Left lung (tissue), 4 donors: ENCODE measurements at regions not wholly inside any gene's neighbourhood (a gene's known extent, or its start where the extent isn't known, plus 50 kb on each side); places are given as distances from the start of the nearest gene placed in this dataset.
A peak's percentile ranks its signal among the peaks of the same experiment; 100 is the strongest.

Experiments used
- ATAC-seq: fragments of 200-7000 bp; cut with Tn5 transposase; one replicate; pipeline ENCODE4 v1.9.1; 2020; ENCODE audit warnings: moderate library complexity
- DNase-seq, 4 donors: peaks; one replicate each; pipeline ENCODE4 v3.0.0-alpha.2; 2013 to 2020
- H3K27ac ChIP-seq, 2 donors: fragments of 200-600 bp; sonication (generic) in 1 of 2; one replicate each; pipeline versions ENCODE4 v1.5.0 to v1.8.0; 2020 to 2021
- H3K27me3 ChIP-seq, 2 donors: fragments of 200-600 bp; sonication (generic) in 1 of 2; one replicate each; pipeline versions ENCODE4 v1.5.0 to v1.8.0; 2020 to 2021
- H3K36me3 ChIP-seq, 2 donors: fragments of 200-600 bp; sonication (generic) in 1 of 2; one replicate each; pipeline versions ENCODE4 v1.5.0 to v1.8.0; 2020 to 2021
- H3K4me1 ChIP-seq, 2 donors: fragments of 200-600 bp; one replicate each; pipeline ENCODE4 v1.8.0; 2021
- H3K4me3 ChIP-seq, 2 donors: fragments of 200-600 bp; sonication (generic) in 1 of 2; one replicate each; pipeline versions ENCODE4 v1.5.0 to v1.8.0; 2020 to 2021; ENCODE audit warnings: mild to moderate bottlenecking in 1 of 2
- H3K9me3 ChIP-seq, 2 donors: fragments of 200-600 bp; sonication (generic) in 1 of 2; one replicate each; pipeline versions ENCODE4 v1.5.0 to v1.8.0; 2020 to 2021
- CTCF ChIP-seq, 2 donors: fragments of 200-600 bp; sonication (generic) in 1 of 2; IDR thresholded peaks; one replicate each; pipeline versions ENCODE4 v1.5.0 to v1.8.0; 2021; ENCODE audit warnings: antibody characterized with exemption in 2 of 2
- intact Hi-C, 2 donors: fragments of 100-400 bp; cut with DNase I; formaldehyde crosslinking; loops; one replicate each; pipeline versions ENCODE4 v1.11.2 to v1.14.2; 2022
- donor health status: DM: no; HTN: yes; CAD: no.
- donor health status: DM: no; HTN: no; CAD: no.

GRCh38 chr3:24578951-24579421 is 84.3 kb upstream of the THRB start:
- no peak for TF ChIP-seq CTCF (IDR thresholded peaks at IDR 0.05)
- ATAC-seq, result no peak
- no peak for DNase-seq
- H3K4me1 ChIP-seq, result no peaks in the 10 kb centered on the region
- intact Hi-C loops, result no loop called here
- no peaks in the 10 kb centered on the region for H3K36me3 ChIP-seq
- H3K27me3 ChIP-seq, result no peaks in the 10 kb centered on the region
- no peak overlapping the region for H3K4me3 ChIP-seq
- no peak overlapping the region for H3K27ac ChIP-seq
- no peaks in the 10 kb centered on the region for H3K9me3 ChIP-seq

- Histone ChIP-seq H3K27ac (no peak overlapping the region), H3K36me3 (no peaks in the 10 kb centered on the region), H3K4me1 (no peaks in the 10 kb centered on the region), H3K9me3 (no peaks in the 10 kb centered on the region), H3K4me3 (no peak overlapping the region), H3K27me3 (no peaks in the 10 kb centered on the region)
- DNase-seq, result no peak
- ATAC-seq, result peak; percentile 57
- peak in 1 of 2 donors; percentile 24 for TF ChIP-seq CTCF (IDR thresholded peaks at IDR 0.05)
- intact Hi-C loops, result no loop called here
These were observed 88.1 kb upstream of the THRB start for GRCh38 chr3:24582431-24583403.

GRCh38 chr3:24586920-24587319 is 92.3 kb upstream of the THRB start:
- no peak for ATAC-seq
- Histone ChIP-seq H3K36me3 (no peaks in the 10 kb centered on the region), H3K27ac (no peak overlapping the region)

GRCh38 chr3:24588629-24589512 is 94.2 kb upstream of the THRB start:
- intact Hi-C loops, result no loop called here
- H3K9me3 ChIP-seq, result no peaks in the 10 kb centered on the region
- no peak for ATAC-seq
- H3K4me1 ChIP-seq, result no peaks in the 10 kb centered on the region
- no peak for DNase-seq
- H3K27ac ChIP-seq, result no peak overlapping the region
- no peaks in the 10 kb centered on the region for H3K36me3 ChIP-seq
- no peaks in the 10 kb centered on the region for H3K27me3 ChIP-seq
- no peak for TF ChIP-seq CTCF (IDR thresholded peaks at IDR 0.05)
- H3K4me3 ChIP-seq, result no peak overlapping the region

More at GRCh38 chr3:24586920-24587319, 92.3 kb upstream of the THRB start:
- intact Hi-C loops, result no loop called here
- Histone ChIP-seq H3K27me3 (no peaks in the 10 kb centered on the region), H3K4me1 (no peaks in the 10 kb centered on the region), H3K4me3 (no peak overlapping the region), H3K9me3 (no peaks in the 10 kb centered on the region)
- no peak for DNase-seq
- no peak for TF ChIP-seq CTCF (IDR thresholded peaks at IDR 0.05)

GRCh38 chr3:24589513-24589851 is 94.8 kb upstream of the THRB start:
- no peaks in the 10 kb centered on the region for H3K27me3 ChIP-seq

More at GRCh38 chr3:24589513-24589851, 94.8 kb upstream of the THRB start:
- no peaks in the 10 kb centered on the region for H3K9me3 ChIP-seq
- H3K4me3 ChIP-seq, result no peak overlapping the region
- DNase-seq (no peak), ATAC-seq (no peak)
- no peaks in the 10 kb centered on the region for H3K36me3 ChIP-seq
- H3K27ac ChIP-seq, result no peak overlapping the region
- no peaks in the 10 kb centered on the region for H3K4me1 ChIP-seq
- no peak for TF ChIP-seq CTCF (IDR thresholded peaks at IDR 0.05)
- intact Hi-C loops, result no loop called here
